ENCODE measurements at regions not wholly inside any gene's neighbourhood (a gene's known extent, or its start where the extent isn't known, plus 50 kb on each side); places are given as distances from the start of the nearest gene placed in this dataset.

DNA sequence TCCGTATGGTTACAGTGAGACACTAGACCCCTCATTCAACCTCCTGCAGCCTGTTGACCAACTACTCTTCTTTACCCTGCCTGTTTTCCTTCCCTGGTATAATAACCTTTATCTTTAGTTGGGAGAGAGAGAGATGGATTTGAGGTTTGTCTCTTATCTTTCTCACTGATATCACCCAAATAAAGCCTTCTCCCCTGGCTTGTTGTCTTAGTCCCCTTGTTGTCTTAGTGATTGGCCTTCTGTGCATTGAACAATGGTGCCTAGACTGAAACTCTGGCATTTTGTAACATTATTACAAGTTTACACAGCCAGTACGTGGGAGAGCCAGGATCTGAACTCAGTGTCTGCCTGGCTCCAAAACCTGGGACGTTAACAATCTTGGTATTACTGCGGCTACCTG, 560.8 kb downstream of the HS3ST4 start:
- CTCF ChIA-PET = no interaction called here

GRCh38 chr16:26261621-26262020, 569.9 kb downstream of the HS3ST4 start:
- Histone ChIP-seq H3K27ac (ENCODE audit: low read depth, low read length, poor library complexity, severe bottlenecking) (no peak overlapping the region), H3K36me3 (ENCODE audit: insufficient read depth, low read length, poor library complexity, severe bottlenecking) (no peaks in the 10 kb centered on the region), H3K27me3 (replicated peaks; ENCODE audit: insufficient read depth, low read depth, low read length, poor library complexity) (no peaks in the 10 kb centered on the region), H3K4me1 (ENCODE audit: insufficient read depth, low read length, poor library complexity, severe bottlenecking) (peaks cover 7% of the 10 kb centered on the region), H3K4me3 (ENCODE audit: low read depth, low read length, poor library complexity, severe bottlenecking) (no peak overlapping the region), H3K9me3 (ENCODE audit: low read depth, low read length, poor library complexity, severe bottlenecking) (no peaks in the 10 kb centered on the region)
- no TSS peak for BruUV-seq (replicated peaks)
- TF ChIP-seq EZH2 (IDR thresholded peaks at IDR 0.05; ENCODE audit: borderline replicate concordance, low read depth, low read length, poor library complexity, severe bottlenecking) = no peak
- TF ChIP-seq, protein P1, sequence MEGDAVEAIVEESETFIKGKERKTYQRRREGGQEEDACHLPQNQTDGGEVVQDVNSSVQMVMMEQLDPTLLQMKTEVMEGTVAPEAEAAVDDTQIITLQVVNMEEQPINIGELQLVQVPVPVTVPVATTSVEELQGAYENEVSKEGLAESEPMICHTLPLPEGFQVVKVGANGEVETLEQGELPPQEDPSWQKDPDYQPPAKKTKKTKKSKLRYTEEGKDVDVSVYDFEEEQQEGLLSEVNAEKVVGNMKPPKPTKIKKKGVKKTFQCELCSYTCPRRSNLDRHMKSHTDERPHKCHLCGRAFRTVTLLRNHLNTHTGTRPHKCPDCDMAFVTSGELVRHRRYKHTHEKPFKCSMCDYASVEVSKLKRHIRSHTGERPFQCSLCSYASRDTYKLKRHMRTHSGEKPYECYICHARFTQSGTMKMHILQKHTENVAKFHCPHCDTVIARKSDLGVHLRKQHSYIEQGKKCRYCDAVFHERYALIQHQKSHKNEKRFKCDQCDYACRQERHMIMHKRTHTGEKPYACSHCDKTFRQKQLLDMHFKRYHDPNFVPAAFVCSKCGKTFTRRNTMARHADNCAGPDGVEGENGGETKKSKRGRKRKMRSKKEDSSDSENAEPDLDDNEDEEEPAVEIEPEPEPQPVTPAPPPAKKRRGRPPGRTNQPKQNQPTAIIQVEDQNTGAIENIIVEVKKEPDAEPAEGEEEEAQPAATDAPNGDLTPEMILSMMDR (conservative IDR thresholded peaks at IDR 0.05; ENCODE audit: low read depth, low read length) = no peak
- ChIA-PET POLR2A (ENCODE audit: low non-redundant PET) (interaction anchor here (0.5 kb wide), 1 partner anchor 10 kb away, joined by 5 read pairs; no protein-coding TSS in a partner anchor), CTCF (no interaction called here)
- intact Hi-C loops (cut with micrococcal nuclease; ENCODE audit: unreplicated experiment) = no loop called here
- DNase-seq (ENCODE audit: low spot score) = no peak

More for the DNA sequence above, 560.8 kb downstream of the HS3ST4 start:
- no peak overlapping the region for H3K27ac ChIP-seq (ENCODE audit: low read depth, low read length, poor library complexity, severe bottlenecking)
- no peak overlapping the region for H3K4me3 ChIP-seq (ENCODE audit: low read depth, low read length, poor library complexity, severe bottlenecking)
- H3K27me3 ChIP-seq (replicated peaks; ENCODE audit: insufficient read depth, low read depth, low read length, poor library complexity) = no peaks in the 10 kb centered on the region
- peaks cover 13% of the 10 kb centered on the region for H3K9me3 ChIP-seq (ENCODE audit: low read depth, low read length, poor library complexity, severe bottlenecking)
- no TSS peak for BruUV-seq (replicated peaks)
- intact Hi-C loops (cut with micrococcal nuclease; ENCODE audit: unreplicated experiment) = no loop called here
- no peaks in the 10 kb centered on the region for H3K4me1 ChIP-seq (ENCODE audit: insufficient read depth, low read length, poor library complexity, severe bottlenecking)
- POLR2A ChIA-PET (ENCODE audit: low non-redundant PET) = no interaction called here
- no peaks in the 10 kb centered on the region for H3K36me3 ChIP-seq (ENCODE audit: insufficient read depth, low read length, poor library complexity, severe bottlenecking)
- TF ChIP-seq, protein P1 (conservative IDR thresholded peaks at IDR 0.05; ENCODE audit: low read depth, low read length) = no peak
- TF ChIP-seq EZH2 (IDR thresholded peaks at IDR 0.05; ENCODE audit: borderline replicate concordance, low read depth, low read length, poor library complexity, severe bottlenecking) = no peak
- no peak for DNase-seq (ENCODE audit: low spot score)

DNA sequence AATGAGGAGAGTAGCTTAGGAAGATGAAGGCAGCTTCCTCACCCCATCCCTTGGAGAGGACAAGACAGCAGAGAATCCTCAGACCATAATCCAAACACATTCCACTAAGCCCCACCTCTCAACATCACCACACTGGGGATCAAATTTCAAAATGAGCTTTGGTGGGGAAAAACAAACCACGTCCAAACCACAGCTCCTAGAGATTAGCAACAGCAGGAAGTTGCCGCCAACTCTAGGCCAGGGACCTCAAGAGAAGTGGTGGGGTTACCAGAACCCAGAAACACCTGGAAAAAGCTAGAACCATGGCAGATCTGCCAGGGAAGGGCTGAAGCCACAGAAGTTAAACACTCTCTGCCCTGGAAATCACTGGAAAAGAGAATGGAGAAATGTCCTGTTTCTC, 571.6 kb downstream of the HS3ST4 start:
- peaks cover 7% of the 10 kb centered on the region for H3K4me1 ChIP-seq (ENCODE audit: insufficient read depth, low read length, poor library complexity, severe bottlenecking)
- BruUV-seq (replicated peaks) = no TSS peak
- no peak for TF ChIP-seq EZH2 (IDR thresholded peaks at IDR 0.05; ENCODE audit: borderline replicate concordance, low read depth, low read length, poor library complexity, severe bottlenecking)
- TF ChIP-seq, protein P1 (conservative IDR thresholded peaks at IDR 0.05; ENCODE audit: low read depth, low read length) = no peak
- DNase-seq (ENCODE audit: low spot score) = peak; percentile 48
- CTCF ChIA-PET = no interaction called here
- POLR2A ChIA-PET (ENCODE audit: low non-redundant PET) = no interaction called here
- H3K4me3 ChIP-seq (ENCODE audit: low read depth, low read length, poor library complexity, severe bottlenecking) = no peak overlapping the region
- no peaks in the 10 kb centered on the region for H3K9me3 ChIP-seq (ENCODE audit: low read depth, low read length, poor library complexity, severe bottlenecking)
- intact Hi-C loops (cut with micrococcal nuclease; ENCODE audit: unreplicated experiment) = no loop called here
- no peak overlapping the region for H3K27ac ChIP-seq (ENCODE audit: low read depth, low read length, poor library complexity, severe bottlenecking)
- no peaks in the 10 kb centered on the region for H3K36me3 ChIP-seq (ENCODE audit: insufficient read depth, low read length, poor library complexity, severe bottlenecking)
- no peaks in the 10 kb centered on the region for H3K27me3 ChIP-seq (replicated peaks; ENCODE audit: insufficient read depth, low read depth, low read length, poor library complexity)
